Prostate gland (tissue), 2 donors: ENCODE measurements at regions not wholly inside any gene's neighbourhood (a gene's known extent, or its start where the extent isn't known, plus 50 kb on each side); places are given as distances from the start of the nearest gene placed in this dataset.
"Not testable (repeated sequence)": the region's sequence is repeated elsewhere in the genome, so short reads cannot be mapped to it uniquely, and the experiment has no call there.

Experiments used
- DNase-seq: peaks from one replicate; pipeline ENCODE4 v3.0.0-alpha.2; 2019; ENCODE audit warnings: low spot score
- H3K27ac ChIP-seq, 2 donors: fragments of 200-600 bp; sonication (generic); 2 replicates each; pipeline ENCODE4 v1.5.1; 2017 to 2019
- H3K27me3 ChIP-seq: fragments of 200-600 bp; sonication (generic); replicated peaks from 2 replicates; pipeline ENCODE4 v1.5.1; 2019; ENCODE audit not compliant: insufficient read depth
- H3K36me3 ChIP-seq, 2 donors: fragments of 200-600 bp; sonication (generic); 1 replicate in 1 of 2; 2 replicates in 1 of 2; pipeline versions ENCODE4 v1.5.1 to v1.8.1; 2017 to 2019
- H3K4me1 ChIP-seq: fragments of 200-600 bp; sonication (generic); replicated peaks from 2 replicates; pipeline ENCODE4 v1.5.1; 2019
- H3K4me3 ChIP-seq, 2 donors: fragments of 200-600 bp; sonication (generic); 2 replicates each; pipeline ENCODE4 v1.5.1; 2017 to 2019
- H3K9me3 ChIP-seq: fragments of 200-600 bp; sonication (generic); 2 replicates; pipeline ENCODE4 v1.5.1; 2017
- WGBS: methylation state at CpG from one replicate; pipeline ENCODE4 v1.1.5; 2018; 5-methylcytosine and 5-hydroxymethylcytosine counted together
- intact Hi-C: fragments of 100-400 bp; cut with DNase I; formaldehyde crosslinking; loops from one replicate; pipeline ENCODE4 v1.14.2; 2022

GRCh38 chr21:6091335-6092027 lies 4429.9 kb upstream of the TPTE start:
- H3K27me3 ChIP-seq, H3K9me3 ChIP-seq, DNase-seq, H3K36me3 ChIP-seq, H3K27ac ChIP-seq, intact Hi-C loops, H3K4me3 ChIP-seq, H3K4me1 ChIP-seq: not testable (repeated sequence)
- no CpG with 5 or more reads among the region's 36 CpGs for WGBS

- DNase-seq, H3K27me3 ChIP-seq, intact Hi-C loops, H3K27ac ChIP-seq, H3K4me3 ChIP-seq, H3K36me3 ChIP-seq, H3K9me3 ChIP-seq, H3K4me1 ChIP-seq: not testable (repeated sequence)
- no CpG with 5 or more reads among the region's 13 CpGs for WGBS
Observed at GRCh38 chr21:6092401-6092800, 4429.0 kb upstream of the TPTE start.

GRCh38 chr21:6093419-6093818 lies 4428.0 kb upstream of the TPTE start:
- 68% methylated on average over 15 of the region's 32 CpGs for WGBS

GRCh38 chr21:6093870-6094269 lies 4427.5 kb upstream of the TPTE start:
- H3K4me1 ChIP-seq, intact Hi-C loops, H3K4me3 ChIP-seq, H3K27me3 ChIP-seq, H3K27ac ChIP-seq, H3K9me3 ChIP-seq, DNase-seq, H3K36me3 ChIP-seq: not testable (repeated sequence)
- WGBS = 79% methylated on average over 9 of the region's 23 CpGs

More at GRCh38 chr21:6093419-6093818, 4428.0 kb upstream of the TPTE start:
- intact Hi-C loops, H3K27ac ChIP-seq, H3K27me3 ChIP-seq, H3K9me3 ChIP-seq, H3K4me3 ChIP-seq, H3K4me1 ChIP-seq, H3K36me3 ChIP-seq: not testable (repeated sequence)
- peak; percentile 3 for DNase-seq

- H3K9me3 ChIP-seq, H3K27me3 ChIP-seq, intact Hi-C loops, H3K4me1 ChIP-seq, H3K27ac ChIP-seq, H3K36me3 ChIP-seq, DNase-seq, H3K4me3 ChIP-seq: not testable (repeated sequence)
- 67% methylated on average over 1 of the region's 13 CpGs for WGBS
Observed at GRCh38 chr21:6095304-6095703, 4426.1 kb upstream of the TPTE start.

- H3K27me3 ChIP-seq, H3K27ac ChIP-seq, H3K4me3 ChIP-seq, DNase-seq, intact Hi-C loops, H3K36me3 ChIP-seq, H3K9me3 ChIP-seq, H3K4me1 ChIP-seq: not testable (repeated sequence)
- no CpG with 5 or more reads among the region's 24 CpGs for WGBS
Observed at GRCh38 chr21:6096560-6097424, 4424.6 kb upstream of the TPTE start.

- H3K27me3 ChIP-seq, H3K27ac ChIP-seq, intact Hi-C loops, H3K4me3 ChIP-seq, H3K9me3 ChIP-seq, H3K36me3 ChIP-seq, H3K4me1 ChIP-seq, DNase-seq: not testable (repeated sequence)
- 91% methylated on average over 3 of the region's 4 CpGs for WGBS
Observed at GRCh38 chr21:6097736-6098135, 4423.6 kb upstream of the TPTE start.

GRCh38 chr21:6098191-6098935 lies 4423.0 kb upstream of the TPTE start:
- H3K36me3 ChIP-seq, H3K4me1 ChIP-seq, DNase-seq, H3K27ac ChIP-seq, H3K4me3 ChIP-seq, intact Hi-C loops, H3K27me3 ChIP-seq, H3K9me3 ChIP-seq: not testable (repeated sequence)
- WGBS = 81% methylated on average over 8 of the region's 8 CpGs

- H3K4me3 ChIP-seq, H3K27me3 ChIP-seq, H3K36me3 ChIP-seq, H3K4me1 ChIP-seq, DNase-seq, H3K27ac ChIP-seq, H3K9me3 ChIP-seq, intact Hi-C loops: not testable (repeated sequence)
- no CpG with 5 or more reads among the region's 9 CpGs for WGBS
Observed at GRCh38 chr21:6101588-6101987, 4419.8 kb upstream of the TPTE start.

GRCh38 chr21:6104546-6104945 lies 4416.8 kb upstream of the TPTE start:
- H3K4me3 ChIP-seq, H3K4me1 ChIP-seq, intact Hi-C loops, H3K27me3 ChIP-seq, H3K27ac ChIP-seq, DNase-seq, H3K9me3 ChIP-seq, H3K36me3 ChIP-seq: not testable (repeated sequence)
- no CpG with 5 or more reads among the region's 8 CpGs for WGBS

GRCh38 chr21:6106686-6107567 lies 4414.5 kb upstream of the TPTE start:
- DNase-seq, intact Hi-C loops, H3K4me1 ChIP-seq, H3K4me3 ChIP-seq, H3K9me3 ChIP-seq, H3K27me3 ChIP-seq, H3K27ac ChIP-seq, H3K36me3 ChIP-seq: not testable (repeated sequence)
- 60% methylated on average over 1 of the region's 26 CpGs for WGBS
